SH-SY5Y (cell line): ENCODE measurements at regions not wholly inside any gene's neighbourhood (a gene's known extent, or its start where the extent isn't known, plus 50 kb on each side); places are given as distances from the start of the nearest gene placed in this dataset.

Experiments
- GATA2 ChIP-seq: IDR thresholded peaks from 2 replicates; pipeline ENCODE4 v1.6.1; 2011; ENCODE audit warnings: mild to moderate bottlenecking, low read depth, low read length
- GATA3 ChIP-seq: IDR thresholded peaks from 2 replicates; pipeline ENCODE4 v1.6.1; 2011; ENCODE audit warnings: low read depth, mild to moderate bottlenecking, low read length, moderate library complexity

- TF ChIP-seq GATA2, result no peak
- TF ChIP-seq GATA3, result no peak
Measured at GRCh38 chr22:34587357-34588356, 478.3 kb upstream of the ISX start.

GRCh38 chr22:34588871-34589545, 476.9 kb upstream of the ISX start:
- no peak for TF ChIP-seq GATA2

- TF ChIP-seq GATA2 (no peak), GATA3 (no peak)
Measured at GRCh38 chr22:34592123-34592740, 473.7 kb upstream of the ISX start.

GRCh38 chr22:34599567-34599966, 466.4 kb upstream of the ISX start:
- TF ChIP-seq GATA2 (no peak), GATA3 (no peak)

DNA sequence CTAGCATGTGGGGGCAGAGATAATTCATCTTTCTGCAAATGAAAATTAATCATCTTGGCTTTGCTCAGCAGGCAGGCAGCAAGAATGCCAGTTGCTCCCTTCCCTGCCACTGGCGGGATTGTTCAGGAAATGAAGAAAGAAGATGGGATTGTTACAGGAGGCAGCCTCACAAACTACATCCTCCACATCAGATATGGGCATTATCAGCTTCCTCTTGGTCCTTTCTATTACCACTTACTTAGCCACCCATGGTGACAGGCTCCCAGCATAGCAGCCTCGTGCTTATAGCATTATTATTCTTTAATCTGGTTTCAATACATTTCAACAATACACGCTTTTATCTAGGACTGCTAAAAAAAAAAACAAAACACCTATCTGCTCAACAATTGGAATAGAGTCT, 461.6 kb upstream of the ISX start:
- no peak for TF ChIP-seq GATA3
- no peak for TF ChIP-seq GATA2

DNA sequence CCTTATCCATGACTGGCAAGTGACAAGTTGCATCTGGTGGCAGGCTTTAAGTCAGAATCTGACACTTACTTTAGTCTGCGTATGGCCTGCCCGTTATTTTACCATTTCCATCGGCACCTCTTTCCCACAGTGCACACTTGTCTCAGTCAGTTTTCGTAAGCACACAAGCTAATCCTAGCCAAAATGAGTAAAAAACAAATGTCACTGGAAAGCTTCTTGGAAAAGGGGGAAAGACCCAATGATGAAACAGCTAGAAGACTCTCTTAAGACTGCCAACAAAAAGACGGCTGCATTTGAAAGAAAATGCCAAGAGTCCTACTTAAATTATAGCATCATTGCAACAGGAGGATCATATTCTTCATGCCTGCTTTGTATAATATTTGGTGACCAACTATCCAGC, 457.9 kb upstream of the ISX start:
- TF ChIP-seq GATA2 (no peak), GATA3 (no peak)

- TF ChIP-seq GATA3, result no peak
- TF ChIP-seq GATA2, result no peak
Measured at GRCh38 chr22:34608540-34609115, 457.3 kb upstream of the ISX start.

DNA sequence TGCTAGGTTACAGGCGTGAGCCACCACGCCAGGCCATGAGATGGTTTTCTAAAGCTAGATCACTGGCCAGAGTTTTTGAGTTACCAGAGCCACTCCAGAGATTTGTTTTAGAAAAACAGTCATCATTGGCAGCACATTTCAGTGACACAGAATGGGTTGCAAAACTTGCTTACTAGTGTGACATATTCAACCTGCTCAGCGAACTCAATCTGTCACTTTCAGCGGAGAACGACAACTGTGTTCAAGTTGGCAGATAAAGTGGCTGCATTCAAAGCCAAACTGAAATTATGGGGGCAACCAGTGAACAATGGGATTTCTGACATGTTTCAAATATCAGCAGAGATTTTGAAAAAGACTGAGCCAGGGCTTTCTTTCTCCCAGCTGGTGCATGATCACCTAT, 456.3 kb upstream of the ISX start:
- TF ChIP-seq GATA2, result no peak
- TF ChIP-seq GATA3, result no peak

GRCh38 chr22:34620161-34620560, 445.8 kb upstream of the ISX start:
- no peak for TF ChIP-seq GATA2
- TF ChIP-seq GATA3, result no peak

- TF ChIP-seq GATA2, result no peak
- no peak for TF ChIP-seq GATA3
Measured at GRCh38 chr22:34620832-34621231, 445.1 kb upstream of the ISX start.

- TF ChIP-seq GATA3, result no peak
- no peak for TF ChIP-seq GATA2
Measured at GRCh38 chr22:34622602-34623001, 443.4 kb upstream of the ISX start.

GRCh38 chr22:34623580-34623979, 442.4 kb upstream of the ISX start:
- TF ChIP-seq GATA2 (no peak), GATA3 (no peak)

DNA sequence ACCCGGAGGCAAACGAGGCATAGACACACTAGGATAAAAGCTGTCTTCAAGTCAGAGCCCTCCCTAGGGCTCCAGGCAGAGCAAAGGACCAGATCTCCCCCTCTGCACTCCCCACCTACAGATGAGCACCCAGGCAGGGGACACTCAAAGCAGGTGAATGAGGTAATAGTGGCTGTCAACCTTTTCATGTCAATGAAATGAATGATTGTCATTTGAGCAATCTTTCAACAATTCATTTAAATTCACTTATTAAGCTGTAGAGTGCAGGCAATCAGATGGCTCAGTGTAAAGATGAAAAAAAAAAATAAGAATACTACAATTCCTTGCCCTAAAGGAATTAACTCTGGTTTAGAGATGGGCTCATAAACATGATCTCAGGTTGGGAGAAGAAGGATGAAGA, 427.8 kb upstream of the ISX start:
- TF ChIP-seq GATA2 (no peak), GATA3 (no peak)

- TF ChIP-seq GATA2 (no peak), GATA3 (no peak)
Measured at GRCh38 chr22:34639911-34640310, 426.0 kb upstream of the ISX start.
